Keratinocyte (primary cell): ENCODE measurements at regions not wholly inside any gene's neighbourhood (a gene's known extent, or its start where the extent isn't known, plus 50 kb on each side); places are given as distances from the start of the nearest gene placed in this dataset.

Experiments used
- CTCF ChIP-seq, 3 experiments: IDR thresholded peaks in 1 of 3; conservative IDR thresholded peaks in 1 of 3; optimal IDR thresholded peaks in 1 of 3; 2 replicates in 2 of 3; 3 replicates in 1 of 3; pipeline versions ENCODE3 to v1.5.1; 2011; ENCODE audit warnings: low read length in 3 of 3, mild to moderate bottlenecking in 3 of 3, moderate library complexity in 2 of 3, control low read depth in 1 of 3, inconsistent platforms in 1 of 3; ENCODE audit not compliant: insufficient read depth in 2 of 3; ENCODE audit errors: extremely low read depth in 1 of 3
- EZH2 ChIP-seq: IDR thresholded peaks from one replicate; pipeline ENCODE4 v1.6.1; 2012; ENCODE audit warnings: inconsistent platforms, mild to moderate bottlenecking, low read length, moderate library complexity

- TF ChIP-seq CTCF (optimal IDR thresholded peaks at IDR 0.05 in 1 of 3, IDR thresholded peaks at IDR 0.05 in 1 of 3, conservative IDR thresholded peaks at IDR 0.05 in 1 of 3; ENCODE audit: extremely low read depth in 1 of 3, insufficient read depth in 2 of 3, low read length in 3 of 3) (no peak), EZH2 (no peak)
Observed at GRCh38 chr3:195001261-195001660, 269.7 kb downstream of the XXYLT1 start.
